Suprapubic skin (tissue), 4 donors: ENCODE measurements at regions not wholly inside any gene's neighbourhood (a gene's known extent, or its start where the extent isn't known, plus 50 kb on each side); places are given as distances from the start of the nearest gene placed in this dataset.
"Not testable (repeated sequence)": the region's sequence is repeated elsewhere in the genome, so short reads cannot be mapped to it uniquely, and the experiment has no call there.

Experiments
- DNase-seq, 2 donors: peaks; one replicate each; pipeline ENCODE4 v3.0.0-alpha.2; 2019; ENCODE audit warnings: low spot score in 2 of 2
- H3K27ac ChIP-seq: fragments of 200-600 bp; sonication (generic); one replicate; pipeline ENCODE4 v1.5.1; 2019
- H3K27me3 ChIP-seq: fragments of 200-600 bp; sonication (generic); one replicate; pipeline ENCODE4 v1.5.1; 2019
- H3K36me3 ChIP-seq: fragments of 200-600 bp; sonication (generic); one replicate; pipeline ENCODE4 v1.5.1; 2019
- H3K4me1 ChIP-seq: fragments of 200-600 bp; sonication (generic); one replicate; pipeline ENCODE4 v1.5.1; 2019
- H3K4me3 ChIP-seq: fragments of 200-600 bp; sonication (generic); one replicate; pipeline ENCODE4 v1.5.1; 2019; ENCODE audit warnings: mild to moderate bottlenecking
- H3K9me3 ChIP-seq: fragments of 200-600 bp; sonication (generic); one replicate; pipeline ENCODE4 v1.5.1; 2019
- CTCF ChIP-seq, 2 donors: fragments of 200-600 bp in 1 of 2; fragments of 450-650 bp in 1 of 2; sonication (generic) in 1 of 2; IDR thresholded peaks; one replicate each; pipeline ENCODE4 v1.5.1; 2016 to 2019; ENCODE audit warnings: antibody characterized with exemption in 2 of 2, mild to moderate bottlenecking in 1 of 2, moderate library complexity in 1 of 2
- EP300 ChIP-seq: sonication (generic); formaldehyde crosslinking; IDR thresholded peaks from one replicate; pipeline ENCODE4 v1.6.1; 2017; ENCODE audit warnings: antibody characterized with exemption
- POLR2A ChIP-seq, 2 donors: fragments of 450-650 bp; IDR thresholded peaks; one replicate each; pipeline ENCODE4 v1.6.1; 2017; ENCODE audit warnings: antibody characterized with exemption in 2 of 2, mild to moderate bottlenecking in 2 of 2, moderate library complexity in 2 of 2
- POLR2AphosphoS5 ChIP-seq, 3 donors: sonication (generic); formaldehyde crosslinking; IDR thresholded peaks; one replicate each; pipeline ENCODE4 v1.6.1; 2017; ENCODE audit warnings: antibody characterized with exemption in 3 of 3
- WGBS: methylation state at CpG from one replicate; pipeline ENCODE4 v1.1.5; 2018; 5-methylcytosine and 5-hydroxymethylcytosine counted together

- Histone ChIP-seq H3K4me1 (no peaks in the 10 kb centered on the region), H3K27ac (no peak overlapping the region), H3K27me3 (no peaks in the 10 kb centered on the region), H3K4me3 (no peak overlapping the region), H3K36me3 (no peaks in the 10 kb centered on the region), H3K9me3 (peaks cover 6% of the 10 kb centered on the region)
- no peak for DNase-seq
- TF ChIP-seq CTCF (IDR thresholded peaks at IDR 0.05) (no peak), POLR2AphosphoS5 (IDR thresholded peaks at IDR 0.05) (no peak), POLR2A (IDR thresholded peaks at IDR 0.05) (no peak), EP300 (no peak)
- 56% methylated on average over 4 of the region's 4 CpGs for WGBS
These were observed 303.4 kb upstream of the NCKAP5 start for GRCh38 chr2:133871545-133872209.

- Histone ChIP-seq H3K27me3 (peaks cover 3% of the 10 kb centered on the region), H3K4me3 (no peak overlapping the region), H3K27ac (no peak overlapping the region), H3K36me3 (no peaks in the 10 kb centered on the region), H3K9me3 (no peaks in the 10 kb centered on the region), H3K4me1 (no peaks in the 10 kb centered on the region)
- WGBS, result 90% methylated on average over 5 of the region's 5 CpGs
- no peak for DNase-seq
- TF ChIP-seq POLR2A (IDR thresholded peaks at IDR 0.05), result no peak
- TF ChIP-seq EP300, result no peak
- no peak for TF ChIP-seq CTCF (IDR thresholded peaks at IDR 0.05)
- TF ChIP-seq POLR2AphosphoS5 (IDR thresholded peaks at IDR 0.05), result no peak
These were observed 310.1 kb upstream of the NCKAP5 start for GRCh38 chr2:133878326-133878725.

GRCh38 chr2:133879703-133880102, 311.4 kb upstream of the NCKAP5 start:
- H3K27me3 ChIP-seq, result peaks cover 3% of the 10 kb centered on the region
- H3K27ac ChIP-seq, result no peak overlapping the region
- no peak for DNase-seq
- no peaks in the 10 kb centered on the region for H3K9me3 ChIP-seq
- TF ChIP-seq CTCF (IDR thresholded peaks at IDR 0.05), result no peak
- TF ChIP-seq EP300, result no peak
- no peak for TF ChIP-seq POLR2A (IDR thresholded peaks at IDR 0.05)
- TF ChIP-seq POLR2AphosphoS5 (IDR thresholded peaks at IDR 0.05), result no peak
- 96% methylated on average over 1 of the region's 1 CpG for WGBS
- H3K4me1 ChIP-seq, result no peaks in the 10 kb centered on the region
- H3K36me3 ChIP-seq, result no peaks in the 10 kb centered on the region
- no peak overlapping the region for H3K4me3 ChIP-seq

- not testable (repeated sequence) for H3K27me3 ChIP-seq, H3K9me3 ChIP-seq, DNase-seq, H3K27ac ChIP-seq, H3K36me3 ChIP-seq, H3K4me3 ChIP-seq
- H3K4me1 ChIP-seq, result peaks cover 18% of the 10 kb centered on the region
- WGBS, result 90% methylated on average over 4 of the region's 4 CpGs
These were observed 313.9 kb upstream of the NCKAP5 start for GRCh38 chr2:133882159-133882558.

- Histone ChIP-seq H3K27ac (no peak overlapping the region), H3K27me3 (no peaks in the 10 kb centered on the region), H3K36me3 (no peaks in the 10 kb centered on the region), H3K9me3 (no peaks in the 10 kb centered on the region), H3K4me1 (peaks cover 26% of the 10 kb centered on the region), H3K4me3 (no peak overlapping the region)
- 72% methylated on average over 2 of the region's 2 CpGs for WGBS
- TF ChIP-seq POLR2AphosphoS5 (IDR thresholded peaks at IDR 0.05) (no peak), CTCF (IDR thresholded peaks at IDR 0.05) (no peak), POLR2A (IDR thresholded peaks at IDR 0.05) (no peak), EP300 (no peak)
- no peak for DNase-seq
These were observed 316.6 kb upstream of the NCKAP5 start for GRCh38 chr2:133884739-133885381.
